GM12892 (cell line): ENCODE measurements at regions not wholly inside any gene's neighbourhood (a gene's known extent, or its start where the extent isn't known, plus 50 kb on each side); places are given as distances from the start of the nearest gene placed in this dataset.

Experiments used
- POLR2A ChIP-seq: IDR thresholded peaks from 2 replicates; pipeline ENCODE4 v1.6.1; 2011; ENCODE audit warnings: low read depth, low read length, control low read depth
- POLR2AphosphoS5 ChIP-seq: IDR thresholded peaks from 2 replicates; pipeline ENCODE4 v1.6.1; 2011; ENCODE audit warnings: low read depth, low read length, control low read depth
- TAF1 ChIP-seq: IDR thresholded peaks from 2 replicates; pipeline ENCODE4 v1.6.1; 2011; ENCODE audit warnings: low read depth, mild to moderate bottlenecking, control low read depth, low read length, borderline replicate concordance

- TF ChIP-seq POLR2A = no peak
- no peak for TF ChIP-seq POLR2AphosphoS5
- TF ChIP-seq TAF1 = no peak
Measured at GRCh38 chr14:94942601-94943000, 172.7 kb upstream of the GSC start.
